DMS79 (cell line): ENCODE measurements at regions not wholly inside any gene's neighbourhood (a gene's known extent, or its start where the extent isn't known, plus 50 kb on each side); places are given as distances from the start of the nearest gene placed in this dataset.

ENCODE experiments used
- DNase-seq: peaks from one replicate; lab custom pipeline; 2025; lab: John Stamatoyannopoulos, UW

DNA sequence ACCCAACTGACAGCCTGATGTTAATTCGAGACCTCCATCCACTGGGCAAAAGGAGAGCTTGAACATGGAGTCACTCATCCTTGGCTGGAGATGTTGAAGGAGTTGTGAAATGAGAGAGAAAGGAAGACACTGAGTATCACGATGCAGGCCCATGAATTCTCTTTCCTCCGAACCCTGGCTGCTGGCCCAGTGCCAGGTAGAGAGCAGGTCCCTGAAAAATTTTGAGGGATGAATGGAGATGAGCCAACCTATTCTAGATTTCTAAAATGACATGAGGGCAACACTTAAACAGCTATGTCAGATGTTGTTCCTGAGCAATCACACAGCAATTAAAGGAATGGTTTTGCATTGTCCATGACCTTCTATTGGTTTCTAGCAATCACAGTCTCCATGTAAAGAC is 355.1 kb upstream of the ZMIZ1 start:
- DNase-seq = no peak

DNA sequence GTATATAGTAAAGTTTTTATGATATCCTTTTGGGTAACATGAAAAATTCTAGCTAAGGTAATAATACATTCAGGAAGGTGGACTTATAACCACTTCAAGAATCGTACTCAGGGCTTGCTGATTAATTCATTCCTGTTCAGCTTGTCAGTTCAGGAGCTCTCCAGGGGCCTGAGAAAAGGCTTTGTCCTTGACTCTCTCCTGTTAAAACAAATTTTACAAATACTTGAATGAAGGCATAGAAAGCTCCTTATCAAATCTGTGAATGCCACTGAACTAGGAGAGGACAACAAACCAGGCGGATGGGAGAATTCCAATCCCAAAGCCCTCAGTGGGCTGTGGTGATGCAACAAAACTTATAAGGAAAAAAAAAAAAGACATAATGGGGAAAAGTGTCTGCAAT is 354.5 kb upstream of the ZMIZ1 start:
- no peak for DNase-seq

DNA sequence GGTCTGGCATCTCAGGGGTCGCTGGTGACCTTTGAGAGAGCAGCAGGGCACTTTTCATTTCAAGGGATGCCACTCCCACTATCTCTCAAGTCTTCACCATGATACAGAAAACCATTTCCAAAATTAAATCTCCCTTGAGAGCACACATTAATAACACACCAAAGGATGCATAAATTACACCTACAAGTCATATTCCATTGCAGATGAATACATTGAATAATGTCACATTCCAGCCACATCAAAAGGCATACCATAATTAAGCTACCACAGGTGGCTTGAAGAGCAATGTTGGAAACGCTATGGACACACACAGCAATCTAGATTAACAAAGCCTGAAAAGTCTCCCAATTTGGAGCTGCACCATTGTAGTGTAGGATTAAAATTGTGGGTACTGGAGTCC is 353.3 kb upstream of the ZMIZ1 start:
- DNase-seq = no peak

DNA sequence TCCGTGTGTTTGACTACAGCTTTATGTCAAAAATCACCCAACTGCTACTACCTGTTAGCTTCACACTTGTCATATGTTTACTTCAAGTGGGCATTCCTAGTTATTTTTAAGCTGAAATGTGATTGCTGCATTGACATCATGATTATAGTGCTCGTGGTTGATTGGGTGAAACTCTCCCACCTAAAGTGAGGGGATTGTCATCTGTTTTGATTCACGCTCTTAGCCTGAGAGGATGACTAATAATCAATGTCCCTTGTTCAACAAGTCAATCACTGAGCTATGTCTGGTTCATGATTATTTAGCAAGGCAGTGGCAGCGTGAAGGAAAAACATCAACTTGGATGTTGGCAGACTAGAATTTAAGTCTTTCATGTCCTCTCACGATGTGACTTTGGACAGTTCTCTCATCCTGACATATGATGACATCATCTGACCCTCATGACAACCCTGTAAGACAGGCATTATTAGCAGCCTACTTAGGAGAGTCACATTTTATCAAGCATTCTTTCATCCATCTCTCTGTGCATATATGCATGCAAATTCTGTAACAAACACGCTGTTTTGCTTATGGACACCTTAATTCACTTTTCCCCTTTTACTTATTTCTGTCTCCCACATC is 352.6 kb upstream of the ZMIZ1 start:
- no peak for DNase-seq

DNA sequence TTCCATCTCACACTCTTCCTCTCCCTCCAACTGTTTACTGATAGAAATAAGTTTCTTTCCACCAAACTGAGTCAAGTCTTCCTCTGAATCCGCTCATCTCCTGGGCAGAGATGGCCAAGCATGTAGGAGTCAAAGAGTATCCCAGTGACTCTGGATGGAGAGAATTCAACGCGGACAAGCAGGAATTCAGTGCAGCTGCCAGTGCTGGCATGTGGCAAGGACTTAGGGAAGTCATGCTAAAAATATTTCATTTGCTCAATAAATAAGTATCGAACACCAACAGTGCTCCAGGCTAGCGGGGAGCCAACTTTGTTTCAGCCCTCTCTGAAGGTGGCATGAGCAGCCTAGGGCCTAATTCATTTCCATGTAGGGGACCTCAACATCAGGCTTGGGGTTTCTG is 351.6 kb upstream of the ZMIZ1 start:
- DNase-seq = no peak

DNA sequence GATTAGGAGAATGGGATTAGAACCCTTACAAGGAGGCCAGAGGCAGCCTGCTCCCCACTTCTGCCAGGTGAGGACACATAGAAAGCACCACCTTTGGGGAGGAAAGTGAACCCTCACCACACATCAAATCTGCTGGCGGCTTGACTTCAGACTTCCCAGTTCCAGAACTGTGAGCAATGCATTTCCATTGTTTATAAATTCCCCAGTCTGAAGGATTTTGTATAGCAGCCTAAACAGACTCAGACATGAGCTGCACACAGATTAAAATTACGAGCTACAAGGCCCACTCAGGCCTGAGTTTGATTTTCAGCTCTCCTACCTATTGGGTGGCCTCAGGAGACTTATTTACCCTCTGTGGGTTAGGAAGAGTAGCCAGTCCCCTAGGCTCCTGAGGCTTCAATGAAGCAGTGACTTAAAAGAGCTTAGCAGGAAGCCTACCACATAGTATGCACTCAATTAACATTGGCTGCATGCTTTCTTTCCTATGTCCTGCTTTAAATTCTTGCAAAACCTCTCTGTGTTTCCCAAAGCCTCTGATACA is 350.7 kb upstream of the ZMIZ1 start:
- DNase-seq = no peak

DNA sequence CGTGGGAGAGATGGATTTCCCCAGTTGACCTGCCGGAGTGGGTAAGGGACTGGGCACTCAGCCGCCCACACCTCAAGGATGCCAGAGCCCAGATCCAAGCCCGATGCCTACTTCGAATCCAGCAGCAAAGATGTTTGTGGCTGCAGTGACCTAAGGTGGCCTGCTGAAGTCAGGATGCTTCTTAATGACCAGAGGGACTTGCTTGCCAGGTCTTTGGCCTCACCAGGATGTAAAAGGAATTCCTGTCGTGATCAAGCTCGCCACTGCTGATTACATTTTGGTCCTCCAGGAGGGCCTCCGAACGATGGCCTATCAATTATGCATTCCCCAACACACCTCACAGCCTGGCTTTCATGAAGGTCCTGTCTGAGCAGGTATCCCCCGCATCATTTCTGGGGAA is 349.5 kb upstream of the ZMIZ1 start:
- DNase-seq = no peak

DNA sequence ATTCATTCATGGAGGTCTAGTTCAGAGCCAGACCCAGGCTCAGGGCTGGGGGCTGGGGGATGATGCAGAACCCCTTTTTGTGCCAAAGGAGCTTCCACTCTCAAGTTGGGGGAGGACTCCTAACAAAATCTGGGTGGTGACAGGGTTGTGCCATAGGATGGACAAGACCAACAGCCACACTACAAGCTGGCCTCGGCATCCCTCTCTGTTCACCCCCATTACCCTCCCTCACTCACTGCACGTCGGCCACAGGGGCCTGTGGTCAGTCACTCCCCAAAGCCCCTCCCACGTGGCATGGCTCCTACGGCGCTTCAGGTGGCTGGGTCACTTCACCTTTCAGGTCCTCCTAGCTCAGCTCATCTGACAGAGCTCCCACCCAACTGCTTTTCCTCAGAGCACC is 348.7 kb upstream of the ZMIZ1 start:
- no peak for DNase-seq

DNA sequence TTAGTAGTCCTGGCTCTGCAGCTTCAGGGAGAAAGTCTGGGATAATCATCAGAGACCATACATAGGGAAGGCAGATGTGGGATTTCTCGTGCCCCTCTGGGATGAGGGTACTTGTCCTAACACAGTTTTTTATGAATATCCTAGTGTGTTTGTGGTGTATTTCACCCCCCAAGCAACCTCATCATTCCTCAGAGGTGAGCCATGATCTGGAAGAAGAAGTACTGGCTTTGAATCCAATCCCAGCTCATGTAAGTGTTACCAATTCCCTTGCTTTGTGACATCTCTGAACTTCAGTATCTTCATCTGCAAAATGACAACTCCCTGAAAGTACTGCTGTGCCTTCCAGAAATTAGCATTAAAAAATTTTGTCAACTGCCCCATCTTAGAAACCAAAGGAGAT is 347.5 kb upstream of the ZMIZ1 start:
- no peak for DNase-seq

DNA sequence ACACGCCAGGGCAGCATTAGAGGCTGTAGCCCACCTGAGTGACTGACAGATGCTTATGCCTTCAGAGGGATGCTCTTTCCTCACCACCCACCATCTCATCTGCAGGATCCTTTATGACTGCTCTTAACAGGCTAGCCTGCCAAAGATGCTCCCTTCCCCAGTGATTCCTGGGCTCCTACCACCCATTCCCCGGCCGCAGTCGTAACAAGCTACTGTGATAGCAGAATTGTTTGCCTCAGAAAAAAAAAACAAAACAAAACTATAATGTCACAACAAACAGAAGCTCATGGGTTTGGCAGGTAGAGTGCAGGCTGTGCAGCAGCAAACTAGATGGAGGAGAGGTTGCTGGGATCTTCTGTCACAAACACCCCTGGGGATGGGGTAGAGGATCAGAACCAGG is 343.9 kb upstream of the ZMIZ1 start:
- DNase-seq = no peak

DNA sequence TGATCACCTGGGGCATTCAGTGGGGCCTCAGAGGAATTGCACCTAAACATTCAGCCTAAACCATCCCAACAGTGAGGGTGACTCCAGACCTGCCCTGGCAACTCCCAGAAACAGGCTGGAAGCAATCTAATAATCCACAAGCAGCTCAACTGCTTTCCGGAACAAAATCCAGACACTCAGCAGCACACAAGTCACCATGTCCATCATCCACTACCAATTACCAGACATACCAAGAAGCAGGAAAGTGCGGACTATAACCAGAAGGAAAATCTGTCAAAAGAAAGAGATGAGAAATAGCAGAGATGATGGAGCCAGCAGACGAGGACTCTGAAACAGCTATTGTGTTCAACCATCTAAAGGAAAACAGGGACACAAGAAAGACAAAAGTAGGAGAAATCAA is 342.6 kb upstream of the ZMIZ1 start:
- DNase-seq = no peak

DNA sequence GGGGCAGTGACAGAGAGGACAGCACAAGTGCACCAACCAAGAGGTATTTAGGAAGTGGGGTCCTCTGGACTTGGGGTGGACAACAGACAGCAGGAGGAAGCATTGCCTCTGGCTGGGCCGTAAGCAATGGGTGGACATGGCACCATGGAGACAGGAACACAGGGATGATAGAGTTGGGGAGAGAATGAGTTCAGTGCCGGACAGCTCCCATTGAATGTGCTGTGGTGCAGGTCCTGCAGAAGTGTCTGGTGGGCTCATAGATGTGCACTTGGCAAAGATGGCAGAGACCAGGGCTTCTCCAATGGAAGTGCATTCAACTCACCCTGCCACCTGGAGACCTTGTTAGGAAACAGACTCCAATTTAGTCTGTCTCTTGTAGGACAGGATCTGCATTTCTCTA is 341.5 kb upstream of the ZMIZ1 start:
- DNase-seq = no peak

DNA sequence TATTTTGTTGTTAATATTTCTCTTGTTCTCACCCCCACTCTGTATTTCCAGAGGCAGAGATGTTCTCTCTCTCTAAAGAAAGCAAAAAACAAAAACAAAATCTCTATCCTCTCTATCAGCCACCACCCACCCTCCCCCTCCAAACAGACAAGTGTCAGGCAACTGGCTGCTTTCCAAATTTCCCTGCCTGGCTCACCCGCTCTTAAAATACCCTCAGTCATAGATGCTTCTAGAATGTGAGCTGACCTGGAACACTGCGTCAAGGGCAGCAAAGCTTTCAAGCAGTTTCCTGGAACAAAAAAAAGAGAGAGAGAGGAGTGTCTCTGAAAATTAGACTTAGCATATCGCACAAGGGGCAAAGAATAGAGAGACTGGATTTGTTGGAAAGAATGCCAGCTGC is 341.0 kb upstream of the ZMIZ1 start:
- DNase-seq = peak; percentile 79

DNA sequence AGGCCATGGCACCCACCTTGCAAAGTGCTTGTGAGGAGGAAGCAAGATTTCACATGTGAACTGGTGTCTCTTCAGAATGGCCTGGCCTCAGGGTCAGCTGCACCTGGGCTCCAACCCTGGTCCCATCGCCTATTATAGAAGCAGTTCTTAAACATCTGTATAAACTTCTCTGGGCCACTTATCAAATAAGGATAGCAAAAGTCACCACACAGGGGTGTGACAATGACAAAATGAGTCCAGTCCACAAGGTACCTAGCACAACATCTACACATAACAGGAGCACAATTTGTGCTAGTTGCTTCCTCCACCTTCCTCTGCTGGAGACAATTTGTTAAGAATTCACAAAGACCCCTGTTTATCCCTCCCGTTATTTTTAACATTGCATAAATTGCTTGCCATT is 340.6 kb upstream of the ZMIZ1 start:
- no peak for DNase-seq

DNA sequence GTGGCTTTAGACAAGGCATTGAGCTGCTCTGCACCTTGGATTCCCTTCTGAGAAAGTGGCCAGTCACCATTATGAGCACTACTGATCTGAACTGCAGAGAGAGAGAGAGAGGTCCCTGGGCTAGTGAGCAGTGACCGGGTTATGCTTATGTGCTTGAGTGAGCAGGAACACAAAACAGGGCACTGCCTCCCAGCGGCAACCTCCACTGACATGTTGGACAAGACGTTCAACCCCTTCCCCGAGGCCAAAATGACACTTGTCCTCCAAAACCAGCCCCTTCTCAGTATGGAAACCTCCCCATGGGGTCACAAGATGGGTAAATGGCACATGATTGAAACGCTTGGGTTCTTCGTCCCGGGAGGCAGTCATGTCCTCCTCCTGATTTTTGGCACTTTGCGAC is 339.4 kb upstream of the ZMIZ1 start:
- DNase-seq = no peak

DNA sequence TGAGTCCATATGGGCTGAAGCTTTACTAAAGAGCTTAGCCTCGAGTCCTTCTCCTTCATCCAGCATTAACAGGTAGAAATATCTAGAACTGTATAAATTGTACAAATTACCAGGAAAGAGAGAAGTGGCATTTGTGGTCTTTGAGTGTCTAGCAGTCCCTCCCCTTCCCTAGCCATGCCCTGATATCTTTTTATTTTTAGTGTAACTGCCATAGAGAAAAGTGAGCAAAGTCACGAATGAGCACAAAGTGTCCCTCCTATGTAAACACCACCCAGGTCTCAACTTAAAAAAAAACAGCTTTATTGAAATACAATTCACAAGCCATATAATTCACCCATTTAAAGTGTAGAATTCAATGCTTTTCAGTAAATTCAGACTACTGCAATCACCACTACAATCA is 339.0 kb upstream of the ZMIZ1 start:
- no peak for DNase-seq

DNA sequence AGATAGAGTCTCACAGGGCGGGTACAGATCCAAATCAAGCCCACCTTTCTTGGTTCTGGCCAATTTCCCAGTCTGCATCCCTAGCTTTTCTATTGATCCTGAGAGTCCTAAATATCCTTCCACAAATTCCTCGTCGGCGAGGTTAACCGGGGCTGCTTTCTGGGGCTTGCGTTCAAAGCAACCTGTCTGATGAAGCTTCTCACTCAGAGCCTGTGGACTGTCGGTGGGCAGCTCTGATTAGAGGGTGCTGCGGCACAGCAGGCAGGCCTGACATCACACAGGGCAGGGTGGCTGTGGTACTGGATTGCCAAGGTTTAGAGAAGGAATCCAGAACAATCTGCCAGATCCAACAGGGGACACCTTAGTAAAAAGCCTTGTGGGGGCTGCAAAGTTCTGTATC is 338.0 kb upstream of the ZMIZ1 start:
- no peak for DNase-seq

DNA sequence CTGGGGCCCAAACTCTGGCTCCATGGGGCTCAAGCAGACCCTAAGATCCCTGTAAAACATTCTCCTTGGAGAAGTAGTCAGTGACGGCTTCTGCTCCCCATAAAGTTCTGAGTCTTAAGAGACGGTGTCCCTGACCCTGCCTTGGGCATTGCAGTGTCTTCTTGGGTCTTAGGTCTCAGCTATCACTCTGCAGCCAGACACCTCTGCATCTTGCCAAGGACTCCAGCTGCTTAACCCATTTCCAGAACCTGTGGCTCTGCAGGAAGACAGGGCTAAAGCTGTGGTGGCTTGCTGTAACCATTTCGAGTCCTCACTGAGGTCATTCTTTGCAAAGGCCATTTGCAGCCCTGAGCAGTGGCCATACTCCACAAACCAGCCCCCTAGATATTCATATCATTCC is 337.1 kb upstream of the ZMIZ1 start:
- no peak for DNase-seq

DNA sequence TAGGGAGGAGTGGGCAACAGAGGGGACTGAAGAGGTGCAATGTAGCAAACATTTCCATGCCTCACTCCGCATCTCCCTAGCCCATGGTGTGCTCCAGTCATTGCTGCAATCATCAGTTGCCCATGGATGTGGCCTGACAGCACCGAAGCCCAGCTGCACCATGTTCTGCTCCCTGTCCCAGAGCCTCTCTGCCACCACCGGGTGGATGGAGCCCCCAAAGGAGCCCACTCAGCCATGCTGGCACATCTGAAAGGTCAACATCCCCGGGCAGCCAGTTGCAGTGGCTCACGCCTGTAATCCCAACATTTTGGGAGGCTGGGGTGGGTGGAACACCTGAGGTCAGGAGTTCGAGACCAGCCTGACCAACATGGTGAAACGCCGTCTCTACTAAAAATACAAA is 336.4 kb upstream of the ZMIZ1 start:
- no peak for DNase-seq

DNA sequence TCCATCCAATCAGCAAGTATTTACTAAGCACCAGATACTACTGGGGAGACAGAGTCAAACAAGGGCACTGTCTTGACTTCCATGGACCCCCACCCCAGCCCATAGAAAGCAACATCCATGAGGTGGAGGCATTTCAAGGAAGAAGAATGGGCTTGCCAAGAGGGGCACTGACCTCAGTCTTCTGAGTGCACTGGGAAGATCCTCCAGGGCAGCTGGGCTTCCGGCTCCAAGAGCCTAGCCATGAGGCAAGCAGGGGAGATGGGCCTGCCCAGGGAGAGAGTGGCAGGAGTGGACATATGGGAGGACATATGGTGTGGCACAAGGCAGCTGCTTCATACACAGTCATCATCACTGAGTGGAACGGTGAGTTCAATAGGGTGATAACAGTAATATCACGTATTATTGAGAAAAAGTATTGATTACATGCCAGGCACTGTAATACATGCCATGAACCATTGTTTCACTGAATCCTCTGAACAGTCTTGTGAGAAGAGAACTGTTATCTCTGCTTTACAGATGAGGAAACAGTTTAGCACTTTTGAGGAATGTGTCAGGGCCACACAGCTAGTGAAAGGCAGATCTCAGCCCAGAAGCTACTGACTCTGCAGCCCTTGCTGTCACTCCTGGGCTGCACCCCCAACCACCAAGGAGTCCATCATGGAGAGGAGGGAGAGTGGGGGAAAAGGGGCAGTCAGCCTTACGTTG is 331.7 kb upstream of the ZMIZ1 start:
- DNase-seq = no peak

DNA sequence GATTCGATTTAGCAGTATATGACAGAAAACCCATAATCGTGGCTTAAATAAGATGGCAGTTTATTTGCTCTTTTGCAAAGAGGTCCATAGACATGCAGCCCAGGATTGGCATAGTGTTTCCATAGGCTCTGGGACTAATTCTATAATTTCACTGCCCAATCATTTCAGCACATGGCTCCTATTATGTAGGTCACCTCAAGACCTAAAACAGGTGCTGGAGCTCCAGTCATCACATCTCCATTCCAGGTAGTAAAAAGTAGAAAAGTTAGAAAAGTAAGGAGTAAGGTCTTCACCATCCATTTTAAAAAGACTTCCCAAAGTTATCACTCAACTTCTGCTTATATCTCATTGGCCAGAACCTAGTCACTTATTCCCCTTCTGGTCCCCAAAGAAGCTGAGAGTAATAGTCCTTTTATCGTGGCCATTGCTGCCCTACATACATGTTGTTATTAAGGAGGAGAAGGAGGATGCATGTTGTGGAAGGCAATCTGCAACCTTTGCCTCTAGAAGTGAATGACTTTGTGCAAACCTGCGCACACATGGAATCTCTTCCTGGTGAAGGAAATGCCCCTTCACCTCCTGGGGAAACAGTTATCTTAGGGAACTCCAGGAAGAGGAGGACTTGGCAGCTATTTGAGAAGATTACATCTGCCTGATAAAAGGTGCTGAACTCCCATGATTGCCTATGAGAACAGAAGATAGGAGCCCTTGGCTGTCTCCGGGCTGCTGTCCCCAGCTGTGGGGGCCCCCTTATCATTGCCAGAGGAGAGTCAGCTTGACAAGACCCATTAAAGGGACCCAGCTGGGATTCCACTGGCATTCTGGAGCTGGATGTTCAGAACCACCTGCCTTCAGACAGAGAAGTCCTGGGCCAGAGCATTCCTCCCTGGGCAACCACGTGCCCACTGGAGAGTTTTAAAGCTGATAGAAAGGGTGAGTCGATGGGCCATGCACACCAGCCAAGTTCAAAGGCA is 330.6 kb upstream of the ZMIZ1 start:
- no peak for DNase-seq

DNA sequence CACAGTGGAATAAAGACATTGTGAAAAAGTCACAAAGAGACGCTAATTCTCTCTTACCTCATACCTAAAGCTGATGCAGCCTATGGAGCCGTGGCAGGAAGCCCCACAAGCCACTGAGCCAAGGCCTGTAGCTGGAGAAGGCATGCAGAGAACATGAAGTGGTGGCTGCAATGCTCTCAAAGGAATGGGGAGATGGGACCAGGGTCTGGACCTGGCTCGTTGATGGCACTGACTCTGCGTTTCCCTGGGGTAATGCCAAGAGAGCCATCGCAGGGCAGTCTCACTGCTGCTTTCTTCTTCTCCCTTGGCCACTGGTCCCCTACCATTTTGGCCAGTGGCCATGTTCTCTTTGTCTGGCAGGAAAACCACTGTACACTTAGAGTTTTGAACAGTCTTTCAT is 329.9 kb upstream of the ZMIZ1 start:
- DNase-seq = no peak
